ENCODE measurements at regions not wholly inside any gene's neighbourhood (a gene's known extent, or its start where the extent isn't known, plus 50 kb on each side); places are given as distances from the start of the nearest gene placed in this dataset.
A peak's percentile ranks its signal among the peaks of the same experiment; 100 is the strongest.

- no peak overlapping the region for H3K4me3 ChIP-seq (ENCODE audit: low read depth, low read length)
- no peak for DNase-seq (ENCODE audit: low read depth)
- TF ChIP-seq CTCF (conservative IDR thresholded peaks at IDR 0.05; ENCODE audit: low read depth, low read length) = peak; percentile 27
Measured at GRCh38 chr6:79431537-79431933, 105.7 kb downstream of the LCA5 start.

GRCh38 chr6:79430913-79431536, 106.2 kb downstream of the LCA5 start:
- no peak for TF ChIP-seq CTCF (conservative IDR thresholded peaks at IDR 0.05; ENCODE audit: low read depth, low read length)
- no peak overlapping the region for H3K4me3 ChIP-seq (ENCODE audit: low read depth, low read length)
- no peak for DNase-seq (ENCODE audit: low read depth)

- no peak for DNase-seq (ENCODE audit: low read depth)
Measured at GRCh38 chr6:79427721-79428120, 109.5 kb downstream of the LCA5 start.

GRCh38 chr6:79426625-79427278, 110.5 kb downstream of the LCA5 start:
- H3K4me3 ChIP-seq (ENCODE audit: low read depth, low read length) = no peak overlapping the region
- DNase-seq (ENCODE audit: low read depth) = no peak
- no peak for TF ChIP-seq CTCF (conservative IDR thresholded peaks at IDR 0.05; ENCODE audit: low read depth, low read length)

More at GRCh38 chr6:79427721-79428120, 109.5 kb downstream of the LCA5 start:
- TF ChIP-seq CTCF (conservative IDR thresholded peaks at IDR 0.05; ENCODE audit: low read depth, low read length) = no peak
- no peak overlapping the region for H3K4me3 ChIP-seq (ENCODE audit: low read depth, low read length)

GRCh38 chr6:79425589-79426311, 111.5 kb downstream of the LCA5 start:
- H3K4me3 ChIP-seq (ENCODE audit: low read depth, low read length) = no peak overlapping the region
- DNase-seq (ENCODE audit: low read depth) = no peak
- TF ChIP-seq CTCF (conservative IDR thresholded peaks at IDR 0.05; ENCODE audit: low read depth, low read length) = no peak

- H3K4me3 ChIP-seq (ENCODE audit: low read depth, low read length) = no peak overlapping the region
- no peak for TF ChIP-seq CTCF (conservative IDR thresholded peaks at IDR 0.05; ENCODE audit: low read depth, low read length)
- no peak for DNase-seq (ENCODE audit: low read depth)
Measured at GRCh38 chr6:79423216-79423615, 114.0 kb downstream of the LCA5 start.

Measured in choroid plexus epithelial cell (primary cell).